Peyer's patch (tissue), 4 donors: ENCODE measurements at regions not wholly inside any gene's neighbourhood (a gene's known extent, or its start where the extent isn't known, plus 50 kb on each side); places are given as distances from the start of the nearest gene placed in this dataset.

Source experiments
- DNase-seq, 3 donors: peaks; one replicate each; pipeline ENCODE4 v3.0.0-alpha.2; 2017 to 2019
- H3K27ac ChIP-seq, 4 donors: fragments of 200-600 bp; sonication (generic); one replicate each; pipeline ENCODE4 v1.5.1; 2016 to 2019
- H3K27me3 ChIP-seq, 2 donors: fragments of 200-600 bp; sonication (generic); one replicate each; pipeline ENCODE4 v1.5.1; 2019
- H3K36me3 ChIP-seq, 3 donors: fragments of 200-600 bp; sonication (generic); one replicate each; pipeline ENCODE4 v1.5.1; 2016 to 2019
- H3K4me1 ChIP-seq, 4 donors: fragments of 200-600 bp; sonication (generic); one replicate each; pipeline ENCODE4 v1.5.1; 2016 to 2019
- H3K4me3 ChIP-seq, 4 donors: fragments of 200-600 bp; sonication (generic); 1 replicate in 3 of 4; 2 replicates in 1 of 4; pipeline ENCODE4 v1.5.1; 2016 to 2019; ENCODE audit warnings: mild to moderate bottlenecking in 1 of 4
- H3K9me3 ChIP-seq, 4 donors: fragments of 200-600 bp; sonication (generic); one replicate each; pipeline ENCODE4 v1.5.1; 2016 to 2019; ENCODE audit warnings: mild to moderate bottlenecking in 1 of 4
- CTCF ChIP-seq, 6 experiments: fragments of 450-650 bp in 4 of 6; fragments of 200-600 bp in 2 of 6; sonication (generic) in 1 of 6; IDR thresholded peaks; one replicate each; pipeline ENCODE4 v1.5.1; 2017 to 2019; ENCODE audit warnings: antibody characterized with exemption in 6 of 6, mild to moderate bottlenecking in 3 of 6, moderate library complexity in 1 of 6
- POLR2A ChIP-seq, 2 donors: fragments of 450-650 bp; IDR thresholded peaks; one replicate each; pipeline ENCODE4 v1.5.1; 2017; ENCODE audit warnings: antibody characterized with exemption in 2 of 2, mild to moderate bottlenecking in 2 of 2, moderate library complexity in 2 of 2

GRCh38 chr18:57909620-57910019 lies 106.5 kb upstream of the ATP8B1 start:
- no peaks in the 10 kb centered on the region for H3K27me3 ChIP-seq
- no peaks in the 10 kb centered on the region for H3K4me1 ChIP-seq
- DNase-seq: peak in 2 of 3 donors; percentile 75 to 87
- no peaks in the 10 kb centered on the region for H3K9me3 ChIP-seq
- peak overlapping the region in 2 of 4 donors; percentile 41 to 51 for H3K27ac ChIP-seq
- H3K4me3 ChIP-seq: no peak overlapping the region
- peak in 1 of 2 donors; percentile 51 for TF ChIP-seq POLR2A (IDR thresholded peaks at IDR 0.05)
- no peak for TF ChIP-seq CTCF (IDR thresholded peaks at IDR 0.05)
- H3K36me3 ChIP-seq: no peaks in the 10 kb centered on the region

GRCh38 chr18:57908092-57908491 lies 105.0 kb upstream of the ATP8B1 start:
- H3K4me3 ChIP-seq: no peak overlapping the region
- no peaks in the 10 kb centered on the region for H3K4me1 ChIP-seq
- H3K36me3 ChIP-seq: no peaks in the 10 kb centered on the region
- DNase-seq: no peak
- H3K27me3 ChIP-seq: no peaks in the 10 kb centered on the region
- no peak overlapping the region for H3K27ac ChIP-seq
- no peak for TF ChIP-seq CTCF (IDR thresholded peaks at IDR 0.05)
- no peak for TF ChIP-seq POLR2A (IDR thresholded peaks at IDR 0.05)
- no peaks in the 10 kb centered on the region for H3K9me3 ChIP-seq

GRCh38 chr18:57907550-57907949 lies 104.4 kb upstream of the ATP8B1 start:
- Histone ChIP-seq H3K4me1 (peaks cover 0 to 2% (median 0%) of the 10 kb centered on the region in 4 donors), H3K27ac (no peak overlapping the region), H3K36me3 (no peaks in the 10 kb centered on the region), H3K4me3 (no peak overlapping the region), H3K27me3 (no peaks in the 10 kb centered on the region), H3K9me3 (no peaks in the 10 kb centered on the region)
- DNase-seq: no peak
- TF ChIP-seq CTCF (IDR thresholded peaks at IDR 0.05) (no peak), POLR2A (IDR thresholded peaks at IDR 0.05) (no peak)

- DNase-seq: no peak
- Histone ChIP-seq H3K4me3 (no peak overlapping the region), H3K36me3 (no peaks in the 10 kb centered on the region), H3K27me3 (no peaks in the 10 kb centered on the region), H3K9me3 (no peaks in the 10 kb centered on the region), H3K27ac (no peak overlapping the region), H3K4me1 (peaks cover 0 to 3% (median 0%) of the 10 kb centered on the region in 4 donors)
- peak in 2 of 6 experiments; percentile 19 to 27 for TF ChIP-seq CTCF (IDR thresholded peaks at IDR 0.05)
- TF ChIP-seq POLR2A (IDR thresholded peaks at IDR 0.05): no peak
Observed at GRCh38 chr18:57906852-57907251, 103.7 kb upstream of the ATP8B1 start.

- Histone ChIP-seq H3K27ac (no peak overlapping the region), H3K27me3 (no peaks in the 10 kb centered on the region), H3K36me3 (no peaks in the 10 kb centered on the region), H3K4me3 (no peak overlapping the region), H3K9me3 (no peaks in the 10 kb centered on the region), H3K4me1 (peaks cover 0 to 3% (median 0%) of the 10 kb centered on the region in 4 donors)
- no peak for TF ChIP-seq CTCF (IDR thresholded peaks at IDR 0.05)
- TF ChIP-seq POLR2A (IDR thresholded peaks at IDR 0.05): no peak
- DNase-seq: no peak
Observed at GRCh38 chr18:57904535-57904934, 101.4 kb upstream of the ATP8B1 start.

- peaks cover 0 to 3% (median 0%) of the 10 kb centered on the region in 4 donors for H3K4me1 ChIP-seq
- no peak overlapping the region for H3K4me3 ChIP-seq
- no peak for DNase-seq
- no peaks in the 10 kb centered on the region for H3K9me3 ChIP-seq
- no peaks in the 10 kb centered on the region for H3K36me3 ChIP-seq
- no peak for TF ChIP-seq POLR2A (IDR thresholded peaks at IDR 0.05)
- no peak for TF ChIP-seq CTCF (IDR thresholded peaks at IDR 0.05)
- H3K27ac ChIP-seq: peak overlapping the region in 2 of 4 donors; percentile 64 to 83
- H3K27me3 ChIP-seq: no peaks in the 10 kb centered on the region
Observed at GRCh38 chr18:57902721-57903120, 99.6 kb upstream of the ATP8B1 start.
